C4-2B (cell line): ENCODE measurements at regions not wholly inside any gene's neighbourhood (a gene's known extent, or its start where the extent isn't known, plus 50 kb on each side); places are given as distances from the start of the nearest gene placed in this dataset.

Source experiments
- CTCF ChIP-seq: fragments of 450-650 bp; conservative IDR thresholded peaks from 2 replicates; pipeline ENCODE4 v1.5.1; 2017; ENCODE audit warnings: mild to moderate bottlenecking
- ZFX ChIP-seq: fragments of 450-650 bp; IDR thresholded peaks from 2 replicates; pipeline ENCODE4 v1.6.1; 2017

- TF ChIP-seq CTCF (no peak), ZFX (no peak)
These were observed 69.7 kb downstream of the IARS1 start for GRCh38 chr9:92223758-92224157.
